ENCODE measurements at regions not wholly inside any gene's neighbourhood (a gene's known extent, or its start where the extent isn't known, plus 50 kb on each side); places are given as distances from the start of the nearest gene placed in this dataset.

GRCh38 chr3:145639875-145640274 lies 521.1 kb downstream of the PLOD2 start:
- no peaks in the 10 kb centered on the region for H3K27me3 Mint-ChIP-seq (ENCODE audit: unreplicated experiment)
- H3K27ac Mint-ChIP-seq (ENCODE audit: unreplicated experiment), result no peak overlapping the region
- TF ChIP-seq CTCF (IDR thresholded peaks at IDR 0.05; ENCODE audit: partially characterized antibody, unreplicated experiment), result no peak
- no peaks in the 10 kb centered on the region for H3K9me3 Mint-ChIP-seq (ENCODE audit: unreplicated experiment)
- H3K4me1 Mint-ChIP-seq (ENCODE audit: low read depth, unreplicated experiment), result no peaks in the 10 kb centered on the region
- no peak for DNase-seq
- no peaks in the 10 kb centered on the region for H3K36me3 Mint-ChIP-seq (ENCODE audit: unreplicated experiment)
- no peak overlapping the region for H3K4me3 Mint-ChIP-seq (ENCODE audit: unreplicated experiment)

GRCh38 chr3:145648396-145648795 lies 512.6 kb downstream of the PLOD2 start:
- Mint-ChIP-seq H3K36me3 (ENCODE audit: unreplicated experiment) (no peaks in the 10 kb centered on the region), H3K27me3 (ENCODE audit: unreplicated experiment) (no peaks in the 10 kb centered on the region), H3K27ac (ENCODE audit: unreplicated experiment) (no peak overlapping the region), H3K9me3 (ENCODE audit: unreplicated experiment) (no peaks in the 10 kb centered on the region), H3K4me3 (ENCODE audit: unreplicated experiment) (no peak overlapping the region), H3K4me1 (ENCODE audit: low read depth, unreplicated experiment) (no peaks in the 10 kb centered on the region)
- no peak for TF ChIP-seq CTCF (IDR thresholded peaks at IDR 0.05; ENCODE audit: partially characterized antibody, unreplicated experiment)
- no peak for DNase-seq

- Mint-ChIP-seq H3K27ac (ENCODE audit: unreplicated experiment) (no peak overlapping the region), H3K9me3 (ENCODE audit: unreplicated experiment) (no peaks in the 10 kb centered on the region), H3K27me3 (ENCODE audit: unreplicated experiment) (no peaks in the 10 kb centered on the region), H3K4me1 (ENCODE audit: low read depth, unreplicated experiment) (no peaks in the 10 kb centered on the region), H3K36me3 (ENCODE audit: unreplicated experiment) (no peaks in the 10 kb centered on the region), H3K4me3 (ENCODE audit: unreplicated experiment) (no peak overlapping the region)
- no peak for TF ChIP-seq CTCF (IDR thresholded peaks at IDR 0.05; ENCODE audit: partially characterized antibody, unreplicated experiment)
- no peak for DNase-seq
These were observed 511.6 kb downstream of the PLOD2 start for GRCh38 chr3:145649368-145649887.

- Mint-ChIP-seq H3K36me3 (ENCODE audit: unreplicated experiment) (no peaks in the 10 kb centered on the region), H3K4me3 (ENCODE audit: unreplicated experiment) (no peak overlapping the region), H3K27me3 (ENCODE audit: unreplicated experiment) (no peaks in the 10 kb centered on the region), H3K9me3 (ENCODE audit: unreplicated experiment) (no peaks in the 10 kb centered on the region), H3K27ac (ENCODE audit: unreplicated experiment) (no peak overlapping the region), H3K4me1 (ENCODE audit: low read depth, unreplicated experiment) (no peaks in the 10 kb centered on the region)
- DNase-seq, result no peak
- no peak for TF ChIP-seq CTCF (IDR thresholded peaks at IDR 0.05; ENCODE audit: partially characterized antibody, unreplicated experiment)
These were observed 510.8 kb downstream of the PLOD2 start for GRCh38 chr3:145650170-145650569.

- Mint-ChIP-seq H3K9me3 (ENCODE audit: unreplicated experiment) (peaks cover 2% of the 10 kb centered on the region), H3K27ac (ENCODE audit: unreplicated experiment) (no peak overlapping the region), H3K4me3 (ENCODE audit: unreplicated experiment) (no peak overlapping the region), H3K27me3 (ENCODE audit: unreplicated experiment) (no peaks in the 10 kb centered on the region), H3K4me1 (ENCODE audit: low read depth, unreplicated experiment) (peaks cover 3% of the 10 kb centered on the region), H3K36me3 (ENCODE audit: unreplicated experiment) (no peaks in the 10 kb centered on the region)
- TF ChIP-seq CTCF (IDR thresholded peaks at IDR 0.05; ENCODE audit: partially characterized antibody, unreplicated experiment), result no peak
- DNase-seq, result no peak
These were observed 489.9 kb downstream of the PLOD2 start for GRCh38 chr3:145671121-145671520.

All from glutamatergic neuron (in vitro differentiated cells).